ENCODE measurements at regions not wholly inside any gene's neighbourhood (a gene's known extent, or its start where the extent isn't known, plus 50 kb on each side); places are given as distances from the start of the nearest gene placed in this dataset.

DNA sequence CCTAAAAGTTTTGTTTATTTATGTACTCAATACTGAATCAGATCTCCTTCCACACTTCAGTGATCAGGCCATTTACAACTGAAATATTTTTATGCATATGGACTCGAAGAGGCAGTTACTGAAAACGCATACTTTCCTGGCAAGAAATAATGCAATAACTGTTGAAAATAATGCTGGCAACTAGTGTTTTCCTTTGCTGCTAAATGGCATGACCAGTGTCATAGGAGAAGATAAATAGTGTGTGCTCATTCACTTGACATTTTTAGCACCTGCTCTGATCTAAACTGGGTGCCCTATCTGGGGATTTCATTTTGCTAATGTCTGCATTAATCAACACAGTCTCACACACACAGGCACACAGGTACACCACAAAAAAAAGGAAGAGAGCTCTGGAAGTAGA lies 695.2 kb downstream of the TUSC7 start:
- no peaks in the 10 kb centered on the region for H3K36me3 ChIP-seq
- H3K27ac ChIP-seq: no peak overlapping the region
- no peak for TF ChIP-seq CTCF (IDR thresholded peaks at IDR 0.05)
- no peak for DNase-seq
- intact Hi-C loops (cut with DNase I): no loop called here
- no peak overlapping the region for H3K9ac ChIP-seq (ENCODE audit: low read depth in 2 of 2, low read length in 2 of 2)
- no peak overlapping the region for H3K4me3 ChIP-seq
- H3K27me3 ChIP-seq: no peaks in the 10 kb centered on the region
- H3K9me3 ChIP-seq: no peaks in the 10 kb centered on the region
- no peaks in the 10 kb centered on the region for H3K4me1 ChIP-seq

DNA sequence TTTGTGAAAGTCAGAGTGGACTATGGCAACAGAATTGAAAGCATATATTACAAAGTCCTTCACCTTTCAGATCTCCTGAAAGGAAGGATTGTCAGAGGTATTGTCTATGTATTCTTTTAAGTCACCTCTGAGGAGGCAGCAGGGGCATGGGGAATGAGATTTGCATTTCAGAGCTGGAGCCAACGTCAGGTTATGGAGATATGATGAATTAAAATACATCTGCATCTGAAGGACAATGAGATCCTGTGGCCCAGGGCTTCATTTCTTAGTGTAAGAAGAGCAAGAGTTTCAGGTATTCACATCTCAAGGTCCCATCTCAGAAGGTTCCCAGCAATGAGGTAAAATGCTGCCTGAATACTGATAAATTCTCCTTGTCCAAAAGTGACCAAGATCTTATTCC lies 695.8 kb downstream of the TUSC7 start:
- intact Hi-C loops (cut with DNase I): no loop called here
- no peaks in the 10 kb centered on the region for H3K4me1 ChIP-seq
- no peak for TF ChIP-seq CTCF (IDR thresholded peaks at IDR 0.05)

DNA sequence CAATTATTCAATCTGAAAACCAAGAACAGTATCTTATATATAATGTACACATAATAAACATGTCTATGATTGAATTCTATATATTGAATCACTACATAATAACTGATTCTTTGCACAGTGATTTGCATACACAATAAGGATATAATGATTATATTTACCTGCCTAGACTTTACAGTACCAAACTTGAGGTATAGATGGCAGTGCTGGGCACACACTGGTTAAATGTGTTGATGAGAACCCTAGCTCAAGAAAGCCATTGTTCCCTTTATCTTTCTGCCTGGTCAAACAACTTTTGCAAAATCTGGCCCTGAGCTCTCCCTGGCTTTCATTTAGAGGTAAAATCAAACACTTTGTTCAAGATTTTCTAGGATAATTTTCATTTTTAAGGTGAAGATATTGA lies 697.7 kb downstream of the TUSC7 start:
- intact Hi-C loops (cut with DNase I): no loop called here
- DNase-seq: no peak

More for the DNA sequence above, 695.8 kb downstream of the TUSC7 start:
- Histone ChIP-seq H3K27ac (no peak overlapping the region), H3K27me3 (no peaks in the 10 kb centered on the region), H3K9ac (ENCODE audit: low read depth in 2 of 2, low read length in 2 of 2) (no peak overlapping the region), H3K9me3 (no peaks in the 10 kb centered on the region), H3K36me3 (no peaks in the 10 kb centered on the region), H3K4me3 (no peak overlapping the region)
- no peak for DNase-seq

GRCh38 chr3:117408811-117409210 lies 699.2 kb downstream of the TUSC7 start:
- Histone ChIP-seq H3K36me3 (no peaks in the 10 kb centered on the region), H3K9me3 (no peaks in the 10 kb centered on the region), H3K27ac (no peak overlapping the region), H3K4me1 (no peaks in the 10 kb centered on the region), H3K9ac (ENCODE audit: low read depth in 2 of 2, low read length in 2 of 2) (no peak overlapping the region), H3K4me3 (no peak overlapping the region), H3K27me3 (no peaks in the 10 kb centered on the region)
- intact Hi-C loops (cut with DNase I): no loop called here
- TF ChIP-seq CTCF (IDR thresholded peaks at IDR 0.05): no peak
- no peak for DNase-seq

More for the DNA sequence above, 697.7 kb downstream of the TUSC7 start:
- Histone ChIP-seq H3K9ac (ENCODE audit: low read depth in 2 of 2, low read length in 2 of 2) (no peak overlapping the region), H3K9me3 (no peaks in the 10 kb centered on the region), H3K27ac (no peak overlapping the region), H3K27me3 (no peaks in the 10 kb centered on the region), H3K36me3 (no peaks in the 10 kb centered on the region), H3K4me3 (no peak overlapping the region), H3K4me1 (no peaks in the 10 kb centered on the region)
- peak; percentile 32 for TF ChIP-seq CTCF (IDR thresholded peaks at IDR 0.05)

DNA sequence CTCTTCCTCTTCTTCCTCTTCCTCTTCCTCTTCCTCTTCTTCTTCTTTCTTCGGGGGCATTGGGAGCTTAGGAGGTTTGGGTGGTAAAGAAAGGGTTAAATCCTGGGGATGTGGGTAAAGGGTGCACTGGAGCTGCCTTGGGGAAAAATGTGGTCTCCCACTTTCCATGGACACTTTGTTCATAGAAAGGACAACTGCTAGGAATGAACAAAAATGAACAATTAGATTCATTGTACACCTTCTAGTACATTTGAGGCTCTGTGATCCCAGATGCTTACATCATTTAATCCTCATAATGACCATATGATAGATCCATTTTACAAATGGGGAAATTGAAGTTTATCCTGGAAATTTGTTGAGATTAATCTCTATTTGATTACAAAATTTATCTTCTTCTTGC lies 699.7 kb downstream of the TUSC7 start:
- no peaks in the 10 kb centered on the region for H3K9me3 ChIP-seq
- H3K9ac ChIP-seq (ENCODE audit: low read depth in 2 of 2, low read length in 2 of 2): no peak overlapping the region
- H3K4me1 ChIP-seq: no peaks in the 10 kb centered on the region
- intact Hi-C loops (cut with DNase I): no loop called here
- H3K27ac ChIP-seq: no peak overlapping the region
- H3K27me3 ChIP-seq: no peaks in the 10 kb centered on the region
- DNase-seq: no peak
- no peak for TF ChIP-seq CTCF (IDR thresholded peaks at IDR 0.05)
- H3K36me3 ChIP-seq: no peaks in the 10 kb centered on the region
- H3K4me3 ChIP-seq: no peak overlapping the region

Measured in colonic mucosa (tissue), 4 donors.